EH (cell line): ENCODE measurements at regions not wholly inside any gene's neighbourhood (a gene's known extent, or its start where the extent isn't known, plus 50 kb on each side); places are given as distances from the start of the nearest gene placed in this dataset.

ENCODE experiments used
- DNase-seq: peaks from one replicate; pipeline ENCODE4 v3.0.0-alpha.2; 2015; ENCODE audit warnings: low read depth

- no peak for DNase-seq
Measured at GRCh38 chr14:98167705-98168104, 1104.3 kb downstream of the BCL11B start.

- DNase-seq: no peak
Measured at GRCh38 chr14:98168211-98168985, 1103.6 kb downstream of the BCL11B start.

- DNase-seq: no peak
Measured at GRCh38 chr14:98169170-98169587, 1102.8 kb downstream of the BCL11B start.

GRCh38 chr14:98170575-98170974, 1101.4 kb downstream of the BCL11B start:
- no peak for DNase-seq

GRCh38 chr14:98171654-98172053, 1100.3 kb downstream of the BCL11B start:
- no peak for DNase-seq

- no peak for DNase-seq
Measured at GRCh38 chr14:98172243-98172778, 1099.7 kb downstream of the BCL11B start.

GRCh38 chr14:98173305-98173704, 1098.7 kb downstream of the BCL11B start:
- no peak for DNase-seq

GRCh38 chr14:98174041-98174440, 1098.0 kb downstream of the BCL11B start:
- no peak for DNase-seq

- DNase-seq: no peak
Measured at GRCh38 chr14:98175436-98175835, 1096.6 kb downstream of the BCL11B start.

- no peak for DNase-seq
Measured at GRCh38 chr14:98175881-98176280, 1096.1 kb downstream of the BCL11B start.

- no peak for DNase-seq
Measured at GRCh38 chr14:98176892-98177291, 1095.1 kb downstream of the BCL11B start.

- DNase-seq: no peak
Measured at GRCh38 chr14:98177551-98177950, 1094.4 kb downstream of the BCL11B start.

GRCh38 chr14:98181241-98181640, 1090.8 kb downstream of the BCL11B start:
- no peak for DNase-seq

- DNase-seq: no peak
Measured at GRCh38 chr14:98181768-98182167, 1090.2 kb downstream of the BCL11B start.

- DNase-seq: no peak
Measured at GRCh38 chr14:98182393-98183055, 1089.5 kb downstream of the BCL11B start.

GRCh38 chr14:98183556-98183955, 1088.4 kb downstream of the BCL11B start:
- no peak for DNase-seq

- no peak for DNase-seq
Measured at GRCh38 chr14:98184457-98184856, 1087.5 kb downstream of the BCL11B start.

- no peak for DNase-seq
Measured at GRCh38 chr14:98185036-98185435, 1087.0 kb downstream of the BCL11B start.

- DNase-seq: no peak
Measured at GRCh38 chr14:98186140-98186539, 1085.9 kb downstream of the BCL11B start.

GRCh38 chr14:98187281-98187680, 1084.7 kb downstream of the BCL11B start:
- DNase-seq: no peak

- DNase-seq: no peak
Measured at GRCh38 chr14:98189062-98189461, 1082.9 kb downstream of the BCL11B start.

- no peak for DNase-seq
Measured at GRCh38 chr14:98189511-98189910, 1082.5 kb downstream of the BCL11B start.

GRCh38 chr14:98189944-98190343, 1082.1 kb downstream of the BCL11B start:
- DNase-seq: no peak
